ENCODE measurements at regions not wholly inside any gene's neighbourhood (a gene's known extent, or its start where the extent isn't known, plus 50 kb on each side); places are given as distances from the start of the nearest gene placed in this dataset.
"Not testable (repeated sequence)": the region's sequence is repeated elsewhere in the genome, so short reads cannot be mapped to it uniquely, and the experiment has no call there.

DNA sequence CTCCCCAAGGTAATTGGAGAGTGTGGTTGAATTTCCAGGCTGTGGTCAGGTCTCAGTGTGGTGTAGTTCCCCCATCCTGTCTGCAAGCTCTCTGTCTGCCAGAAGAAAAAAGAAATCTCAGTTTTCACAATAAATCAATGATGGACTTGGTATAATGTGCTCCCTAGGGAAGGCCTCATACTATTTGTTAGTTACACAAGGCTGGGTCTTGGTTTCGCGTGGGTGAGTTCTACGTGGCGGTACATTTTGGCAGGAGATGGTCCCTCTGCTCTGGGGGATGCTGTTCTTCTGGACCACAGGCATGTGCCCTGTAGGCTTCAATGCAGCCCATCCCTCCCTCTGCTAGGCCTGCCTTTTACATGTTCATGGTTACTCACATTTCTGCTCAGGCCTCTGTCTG lies 206.4 kb upstream of the PELI2 start:
- no peaks in the 10 kb centered on the region for H3K27me3 ChIP-seq (ENCODE audit: control insufficient read depth, insufficient read depth, low read length)
- H3K4me3 ChIP-seq (ENCODE audit: low read depth, low read length): no peak overlapping the region
- no peaks in the 10 kb centered on the region for H3K36me3 ChIP-seq (ENCODE audit: control insufficient read depth, insufficient read depth, low read length)
- no peaks in the 10 kb centered on the region for H3K9me3 ChIP-seq (ENCODE audit: control insufficient read depth, insufficient read depth, low read length)
- H3K9ac ChIP-seq (ENCODE audit: low read depth, low read length): no peak overlapping the region
- peaks cover 3% of the 10 kb centered on the region for H3K4me1 ChIP-seq (ENCODE audit: control insufficient read depth, insufficient read depth, low read length)

DNA sequence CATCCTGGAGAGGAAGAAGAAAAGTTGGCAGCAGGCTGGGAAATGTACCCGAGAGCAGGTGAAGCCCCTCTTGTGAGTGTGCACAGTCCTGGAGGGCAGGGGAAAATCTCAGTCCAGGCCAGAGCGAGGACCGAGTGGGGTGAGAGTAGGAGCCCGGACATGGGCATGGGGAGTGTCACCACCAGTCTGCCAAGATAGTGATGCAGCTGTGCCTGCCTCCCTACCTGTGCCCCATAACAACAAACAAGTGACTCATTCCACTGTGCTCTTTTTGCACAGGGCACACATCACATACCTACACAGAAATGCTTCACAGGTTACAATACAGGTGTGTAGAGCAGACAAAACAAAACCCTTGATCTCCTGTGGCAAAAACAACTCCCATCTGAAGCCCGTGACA lies 205.9 kb upstream of the PELI2 start:
- H3K4me3 ChIP-seq (ENCODE audit: low read depth, low read length): no peak overlapping the region
- H3K36me3 ChIP-seq (ENCODE audit: control insufficient read depth, insufficient read depth, low read length): no peaks in the 10 kb centered on the region
- H3K9me3 ChIP-seq (ENCODE audit: control insufficient read depth, insufficient read depth, low read length): no peaks in the 10 kb centered on the region
- H3K9ac ChIP-seq (ENCODE audit: low read depth, low read length): no peak overlapping the region
- peaks cover 3% of the 10 kb centered on the region for H3K4me1 ChIP-seq (ENCODE audit: control insufficient read depth, insufficient read depth, low read length)
- no peaks in the 10 kb centered on the region for H3K27me3 ChIP-seq (ENCODE audit: control insufficient read depth, insufficient read depth, low read length)

DNA sequence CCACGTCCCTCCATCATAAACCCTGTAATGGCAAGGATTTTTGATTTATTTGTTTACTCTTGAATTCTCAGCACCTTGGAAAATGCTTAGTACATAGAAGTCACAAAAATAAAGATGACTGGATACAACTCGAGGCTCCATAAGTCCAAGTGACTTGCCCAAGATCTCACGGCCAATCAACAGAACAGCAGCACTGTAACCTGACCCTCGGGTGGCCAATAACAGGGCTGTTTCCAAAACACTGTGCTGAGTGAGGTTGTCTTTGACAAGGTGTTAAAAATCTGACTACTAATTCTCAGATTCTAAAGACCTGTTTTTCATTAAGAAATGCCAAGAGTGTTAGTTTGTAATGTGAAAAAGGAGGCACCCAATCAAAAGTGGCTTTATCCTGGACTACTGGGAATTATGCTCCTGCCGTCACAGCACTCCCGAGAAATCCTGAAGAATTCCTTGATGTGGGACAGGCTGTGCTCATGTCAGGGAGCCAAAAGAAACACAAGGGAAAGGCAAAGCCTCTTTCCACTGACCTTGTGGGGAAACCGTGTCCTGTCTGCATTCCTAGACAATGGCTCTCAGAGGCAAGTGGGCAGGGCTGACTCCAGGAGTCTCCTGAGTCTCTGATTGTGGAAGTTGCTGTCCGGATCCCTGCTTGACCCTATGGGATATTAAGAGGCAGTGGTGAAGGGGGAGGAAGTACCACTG lies 204.7 kb upstream of the PELI2 start:
- Histone ChIP-seq H3K4me3 (ENCODE audit: low read depth, low read length) (no peak overlapping the region), H3K27me3 (ENCODE audit: control insufficient read depth, insufficient read depth, low read length) (no peaks in the 10 kb centered on the region)

DNA sequence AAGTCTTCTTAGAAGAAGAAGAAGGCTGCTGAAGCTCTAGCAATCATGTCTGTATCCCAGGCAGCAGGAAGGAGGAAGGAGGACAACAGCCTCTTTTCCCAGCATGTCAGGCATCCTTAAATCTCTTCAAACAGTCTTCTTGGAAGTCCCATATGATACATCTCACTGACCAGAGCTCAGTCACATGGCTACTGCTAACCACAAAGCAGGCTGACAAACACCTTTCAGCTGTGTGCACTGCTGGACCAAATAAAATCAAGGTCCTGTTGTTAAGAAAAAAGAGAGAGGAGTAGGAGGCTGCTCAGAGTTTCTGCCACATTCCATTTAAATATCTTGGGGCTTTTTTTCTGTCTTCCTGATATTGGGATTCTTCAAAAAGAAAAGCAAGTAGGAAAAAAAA lies 203.4 kb upstream of the PELI2 start:
- Histone ChIP-seq H3K4me3 (ENCODE audit: low read depth, low read length) (no peak overlapping the region), H3K4me1 (ENCODE audit: control insufficient read depth, insufficient read depth, low read length) (no peaks in the 10 kb centered on the region), H3K9me3 (ENCODE audit: control insufficient read depth, insufficient read depth, low read length) (no peaks in the 10 kb centered on the region), H3K36me3 (ENCODE audit: control insufficient read depth, insufficient read depth, low read length) (no peaks in the 10 kb centered on the region), H3K9ac (ENCODE audit: low read depth, low read length) (no peak overlapping the region), H3K27me3 (ENCODE audit: control insufficient read depth, insufficient read depth, low read length) (no peaks in the 10 kb centered on the region)

More for the DNA sequence above, 204.7 kb upstream of the PELI2 start:
- H3K9me3 ChIP-seq (ENCODE audit: control insufficient read depth, insufficient read depth, low read length): no peaks in the 10 kb centered on the region
- H3K36me3 ChIP-seq (ENCODE audit: control insufficient read depth, insufficient read depth, low read length): no peaks in the 10 kb centered on the region
- no peaks in the 10 kb centered on the region for H3K4me1 ChIP-seq (ENCODE audit: control insufficient read depth, insufficient read depth, low read length)
- no peak overlapping the region for H3K9ac ChIP-seq (ENCODE audit: low read depth, low read length)

DNA sequence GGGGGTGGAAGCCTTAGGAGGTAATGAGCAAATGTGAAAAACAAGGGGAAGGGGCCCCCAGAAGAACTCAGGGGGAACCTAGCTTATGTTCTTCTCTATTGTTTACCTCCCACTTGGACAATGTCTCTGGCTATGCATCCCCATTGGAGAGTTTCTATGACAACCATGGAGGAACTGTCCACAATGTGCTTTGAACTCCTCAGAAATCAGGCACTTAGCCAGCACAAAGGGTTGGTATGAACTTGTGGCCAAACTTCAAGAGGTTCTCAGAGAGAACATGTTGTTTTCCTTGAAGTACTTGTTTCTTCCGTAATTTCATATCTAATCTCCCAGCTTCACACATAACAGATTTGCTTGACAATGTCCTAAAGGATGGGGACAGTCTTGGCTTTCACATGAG lies 202.8 kb upstream of the PELI2 start:
- no peak overlapping the region for H3K9ac ChIP-seq (ENCODE audit: low read depth, low read length)
- no peak overlapping the region for H3K4me3 ChIP-seq (ENCODE audit: low read depth, low read length)
- H3K4me1 ChIP-seq (ENCODE audit: control insufficient read depth, insufficient read depth, low read length): no peaks in the 10 kb centered on the region
- H3K36me3 ChIP-seq (ENCODE audit: control insufficient read depth, insufficient read depth, low read length): no peaks in the 10 kb centered on the region
- no peaks in the 10 kb centered on the region for H3K27me3 ChIP-seq (ENCODE audit: control insufficient read depth, insufficient read depth, low read length)
- H3K9me3 ChIP-seq (ENCODE audit: control insufficient read depth, insufficient read depth, low read length): no peaks in the 10 kb centered on the region

DNA sequence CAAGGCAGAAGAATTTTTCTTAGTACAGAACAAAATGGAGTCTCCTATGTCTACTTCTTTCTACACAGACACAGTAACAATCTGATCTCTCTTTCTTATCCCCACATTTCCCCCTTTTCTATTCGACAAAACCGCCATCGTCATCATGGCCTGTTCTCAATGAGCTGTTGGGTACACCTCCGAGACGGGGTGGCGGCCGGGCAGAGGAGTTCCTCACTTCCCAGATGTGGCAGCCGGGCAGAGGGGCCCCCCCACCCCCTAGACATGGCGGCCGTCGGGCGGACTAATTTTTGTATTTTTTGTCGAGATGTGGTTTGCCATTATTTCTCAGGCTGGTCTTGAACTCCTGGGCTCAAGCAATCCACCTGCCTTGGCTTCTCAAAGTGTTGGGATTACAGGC lies 198.4 kb upstream of the PELI2 start:
- not testable (repeated sequence) for H3K36me3 ChIP-seq (ENCODE audit: control insufficient read depth, insufficient read depth, low read length); H3K27me3 ChIP-seq (ENCODE audit: control insufficient read depth, insufficient read depth, low read length); H3K9ac ChIP-seq (ENCODE audit: low read depth, low read length)

DNA sequence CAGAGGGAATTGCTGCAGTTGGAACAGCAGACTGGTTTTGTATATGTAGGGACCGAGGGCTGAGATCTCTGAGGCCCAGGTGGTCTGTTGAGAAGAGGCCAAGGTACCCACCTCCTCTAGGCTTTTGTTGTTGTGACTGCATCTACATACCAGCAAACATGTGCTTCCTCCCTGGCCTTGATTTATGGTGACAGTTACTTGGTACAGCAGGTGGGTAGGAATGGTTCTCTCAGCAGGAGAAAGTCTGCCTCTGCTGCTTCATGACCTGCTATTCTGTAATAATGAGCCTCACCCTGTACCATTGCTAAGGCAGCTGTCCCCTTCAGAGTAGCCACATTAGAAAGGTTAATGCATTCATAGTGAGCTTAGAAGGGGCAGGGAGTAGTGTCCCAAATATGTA lies 196.7 kb upstream of the PELI2 start:
- H3K9ac ChIP-seq (ENCODE audit: low read depth, low read length): no peak overlapping the region
- peaks cover 5% of the 10 kb centered on the region for H3K4me1 ChIP-seq (ENCODE audit: control insufficient read depth, insufficient read depth, low read length)
- no peaks in the 10 kb centered on the region for H3K36me3 ChIP-seq (ENCODE audit: control insufficient read depth, insufficient read depth, low read length)
- no peaks in the 10 kb centered on the region for H3K27me3 ChIP-seq (ENCODE audit: control insufficient read depth, insufficient read depth, low read length)
- no peak overlapping the region for H3K4me3 ChIP-seq (ENCODE audit: low read depth, low read length)
- no peaks in the 10 kb centered on the region for H3K9me3 ChIP-seq (ENCODE audit: control insufficient read depth, insufficient read depth, low read length)

More for the DNA sequence above, 198.4 kb upstream of the PELI2 start:
- not testable (repeated sequence) for H3K4me1 ChIP-seq (ENCODE audit: control insufficient read depth, insufficient read depth, low read length); H3K4me3 ChIP-seq (ENCODE audit: low read depth, low read length); H3K9me3 ChIP-seq (ENCODE audit: control insufficient read depth, insufficient read depth, low read length)

DNA sequence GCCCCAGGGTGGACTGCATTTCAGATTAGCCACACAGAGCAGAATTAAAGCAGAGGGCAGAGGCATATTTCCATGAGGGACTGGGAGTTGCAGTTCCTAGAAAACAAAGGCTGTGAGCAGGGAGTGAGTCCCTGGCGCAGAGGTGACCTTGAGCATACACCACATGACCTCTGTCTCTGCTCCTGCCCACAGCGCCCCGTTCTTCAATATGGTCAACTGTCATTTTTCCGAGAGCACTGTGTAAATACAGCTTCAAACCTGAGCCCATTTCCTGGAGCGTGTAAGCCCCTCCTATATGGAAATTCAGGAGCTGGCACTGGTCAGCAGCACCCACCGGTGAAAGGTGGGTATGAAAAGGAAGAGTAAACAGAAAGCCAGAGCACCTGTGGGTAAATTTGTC lies 192.2 kb upstream of the PELI2 start:
- Histone ChIP-seq H3K27me3 (ENCODE audit: control insufficient read depth, insufficient read depth, low read length) (no peaks in the 10 kb centered on the region), H3K9me3 (ENCODE audit: control insufficient read depth, insufficient read depth, low read length) (no peaks in the 10 kb centered on the region), H3K36me3 (ENCODE audit: control insufficient read depth, insufficient read depth, low read length) (no peaks in the 10 kb centered on the region), H3K9ac (ENCODE audit: low read depth, low read length) (no peak overlapping the region), H3K4me1 (ENCODE audit: control insufficient read depth, insufficient read depth, low read length) (peaks cover 5% of the 10 kb centered on the region), H3K4me3 (ENCODE audit: low read depth, low read length) (no peak overlapping the region)

DNA sequence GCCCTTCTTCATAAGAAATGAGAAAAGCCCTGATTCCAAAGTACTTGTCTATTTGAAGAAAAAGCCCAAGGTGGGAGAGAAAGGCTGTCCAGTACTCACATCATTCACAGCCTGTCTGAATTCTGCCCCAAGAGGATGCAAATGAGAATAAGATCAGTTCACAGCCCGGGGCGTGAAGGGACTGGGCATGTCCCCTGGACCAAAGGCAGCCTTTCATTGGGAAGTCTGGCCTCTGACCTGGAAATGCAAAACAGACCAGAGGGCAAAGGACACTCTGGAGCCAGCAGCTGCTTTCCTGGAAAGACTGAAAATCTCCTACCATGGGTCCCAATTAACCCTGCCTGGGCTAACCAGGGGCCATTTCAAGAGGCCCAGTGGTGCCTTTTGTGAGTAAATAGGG lies 191.2 kb upstream of the PELI2 start:
- no peaks in the 10 kb centered on the region for H3K9me3 ChIP-seq (ENCODE audit: control insufficient read depth, insufficient read depth, low read length)
- no peaks in the 10 kb centered on the region for H3K27me3 ChIP-seq (ENCODE audit: control insufficient read depth, insufficient read depth, low read length)
- H3K4me1 ChIP-seq (ENCODE audit: control insufficient read depth, insufficient read depth, low read length): peaks cover 5% of the 10 kb centered on the region
- H3K9ac ChIP-seq (ENCODE audit: low read depth, low read length): no peak overlapping the region
- no peak overlapping the region for H3K4me3 ChIP-seq (ENCODE audit: low read depth, low read length)
- no peaks in the 10 kb centered on the region for H3K36me3 ChIP-seq (ENCODE audit: control insufficient read depth, insufficient read depth, low read length)

DNA sequence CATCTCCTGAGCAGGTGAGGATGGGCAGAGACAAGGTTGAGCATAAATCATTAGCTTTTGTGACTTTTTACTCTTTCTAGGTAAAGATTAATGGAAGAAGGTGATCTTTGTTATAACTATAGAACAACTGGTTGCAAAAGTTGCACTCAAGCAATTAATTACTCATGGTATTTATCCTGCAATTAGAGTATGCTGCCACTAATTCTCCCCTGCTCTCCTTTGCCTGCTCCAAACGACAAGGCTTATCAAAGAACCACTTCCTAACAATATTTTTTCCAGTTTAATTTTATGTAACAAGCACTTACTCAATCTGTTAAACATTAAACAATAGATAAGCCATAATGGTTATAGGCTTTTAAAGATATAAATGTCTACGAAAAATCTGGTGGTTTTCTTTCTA lies 189.9 kb upstream of the PELI2 start:
- Histone ChIP-seq H3K27me3 (ENCODE audit: control insufficient read depth, insufficient read depth, low read length) (no peaks in the 10 kb centered on the region), H3K9ac (ENCODE audit: low read depth, low read length) (no peak overlapping the region), H3K36me3 (ENCODE audit: control insufficient read depth, insufficient read depth, low read length) (no peaks in the 10 kb centered on the region), H3K4me1 (ENCODE audit: control insufficient read depth, insufficient read depth, low read length) (peaks cover 5% of the 10 kb centered on the region), H3K9me3 (ENCODE audit: control insufficient read depth, insufficient read depth, low read length) (no peaks in the 10 kb centered on the region), H3K4me3 (ENCODE audit: low read depth, low read length) (no peak overlapping the region)

DNA sequence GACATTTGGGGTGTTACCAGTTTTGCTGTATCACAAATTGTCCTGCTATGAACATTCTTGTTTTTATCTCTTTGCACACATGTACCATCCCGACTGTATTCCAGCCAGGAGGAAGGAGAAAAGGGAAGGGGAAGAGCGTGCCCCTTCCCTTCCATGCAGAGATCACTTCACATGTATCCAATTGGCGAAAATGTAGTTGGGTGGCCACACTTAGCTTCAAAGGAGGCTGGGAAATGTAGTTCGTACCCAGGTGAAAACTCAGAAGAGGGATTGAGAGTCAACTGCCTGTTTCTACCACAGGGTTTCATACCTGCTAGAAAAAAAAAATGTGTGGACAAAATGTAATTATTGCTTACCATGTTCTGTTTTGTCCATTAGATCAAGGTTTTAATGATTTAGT lies 189.1 kb upstream of the PELI2 start:
- no peaks in the 10 kb centered on the region for H3K9me3 ChIP-seq (ENCODE audit: control insufficient read depth, insufficient read depth, low read length)
- no peaks in the 10 kb centered on the region for H3K27me3 ChIP-seq (ENCODE audit: control insufficient read depth, insufficient read depth, low read length)
- H3K36me3 ChIP-seq (ENCODE audit: control insufficient read depth, insufficient read depth, low read length): no peaks in the 10 kb centered on the region
- H3K9ac ChIP-seq (ENCODE audit: low read depth, low read length): no peak overlapping the region
- H3K4me1 ChIP-seq (ENCODE audit: control insufficient read depth, insufficient read depth, low read length): peaks cover 5% of the 10 kb centered on the region
- no peak overlapping the region for H3K4me3 ChIP-seq (ENCODE audit: low read depth, low read length)

DNA sequence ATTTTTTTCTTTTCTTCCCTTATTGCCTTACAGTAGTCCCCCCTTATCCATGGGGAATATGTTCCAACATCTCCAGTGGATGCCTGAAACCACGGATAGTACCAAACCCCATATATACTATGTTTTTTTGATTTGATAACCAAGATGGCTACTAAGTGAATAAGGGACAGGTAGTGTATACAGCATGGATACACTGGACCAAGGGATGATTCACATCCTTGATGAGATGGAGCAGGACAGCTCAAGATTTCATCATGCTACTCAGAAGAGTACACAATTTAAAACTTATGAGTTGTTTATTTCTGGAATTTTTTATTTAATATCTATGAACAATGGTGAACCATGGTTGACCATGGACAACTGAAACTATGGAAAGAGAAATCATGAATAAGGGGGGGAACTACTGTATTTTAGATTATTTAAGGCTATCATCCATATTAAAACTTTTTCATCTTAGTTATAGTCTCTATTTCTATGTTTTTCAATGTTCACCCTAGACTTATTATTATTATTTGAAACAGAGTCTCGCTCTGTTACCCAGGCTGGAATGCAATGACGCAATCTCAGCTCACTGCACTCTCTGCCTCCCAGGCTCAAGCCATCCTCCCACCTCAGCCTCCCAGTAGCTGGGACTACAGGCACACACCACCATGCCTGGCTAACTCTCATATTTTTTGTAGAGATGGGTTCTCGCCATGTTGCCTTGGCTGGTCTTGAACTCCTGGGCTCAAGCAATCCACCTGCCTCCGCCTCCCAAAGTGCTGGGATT lies 188.0 kb upstream of the PELI2 start:
- H3K4me3 ChIP-seq (ENCODE audit: low read depth, low read length): no peak overlapping the region
- no peak overlapping the region for H3K9ac ChIP-seq (ENCODE audit: low read depth, low read length)
- no peaks in the 10 kb centered on the region for H3K9me3 ChIP-seq (ENCODE audit: control insufficient read depth, insufficient read depth, low read length)
- peaks cover 5% of the 10 kb centered on the region for H3K4me1 ChIP-seq (ENCODE audit: control insufficient read depth, insufficient read depth, low read length)
- H3K27me3 ChIP-seq (ENCODE audit: control insufficient read depth, insufficient read depth, low read length): no peaks in the 10 kb centered on the region
- H3K36me3 ChIP-seq (ENCODE audit: control insufficient read depth, insufficient read depth, low read length): no peaks in the 10 kb centered on the region

Data from iPS-15b (cell line).